Spinal cord (tissue), 9 donors: ENCODE measurements at regions not wholly inside any gene's neighbourhood (a gene's known extent, or its start where the extent isn't known, plus 50 kb on each side); places are given as distances from the start of the nearest gene placed in this dataset.
"Not testable (repeated sequence)": the region's sequence is repeated elsewhere in the genome, so short reads cannot be mapped to it uniquely, and the experiment has no call there.

Experiments
- DNase-seq, 6 donors: peaks; one replicate each; pipeline versions ENCODE4 v3.0.0 to v3.0.0-alpha.2; 2013 to 2015; ENCODE audit warnings: low spot score in 6 of 6, low read depth in 4 of 6
- H3K27ac ChIP-seq: one replicate; pipeline ENCODE4 v1.5.1; 2013; ENCODE audit warnings: low read depth, low read length, control low read depth
- H3K27me3 ChIP-seq: one replicate; pipeline ENCODE4 v1.6.1; 2013; ENCODE audit warnings: low read length; ENCODE audit not compliant: control insufficient read depth, insufficient read depth
- H3K36me3 ChIP-seq: one replicate; pipeline ENCODE4 v1.6.1; 2013; ENCODE audit warnings: low read length; ENCODE audit not compliant: control insufficient read depth, insufficient read depth
- H3K4me1 ChIP-seq: one replicate; pipeline ENCODE4 v1.6.1; 2013; ENCODE audit warnings: low read length; ENCODE audit not compliant: control insufficient read depth, insufficient read depth
- H3K4me3 ChIP-seq: one replicate; pipeline ENCODE4 v1.5.1; 2013; ENCODE audit warnings: low read depth, low read length, control low read depth
- H3K9me3 ChIP-seq: one replicate; pipeline ENCODE4 v1.6.1; 2013; ENCODE audit warnings: low read length; ENCODE audit not compliant: control insufficient read depth, insufficient read depth
- whole genome bisulfite sequencing: methylation state at CpG from one replicate; pipeline ENCODE4 v1.1.5; 2013; ENCODE audit warnings: missing lambda C conversion rate; ENCODE audit not compliant: insufficient coverage; 5-methylcytosine and 5-hydroxymethylcytosine counted together
- donor health status: healthy.

DNA sequence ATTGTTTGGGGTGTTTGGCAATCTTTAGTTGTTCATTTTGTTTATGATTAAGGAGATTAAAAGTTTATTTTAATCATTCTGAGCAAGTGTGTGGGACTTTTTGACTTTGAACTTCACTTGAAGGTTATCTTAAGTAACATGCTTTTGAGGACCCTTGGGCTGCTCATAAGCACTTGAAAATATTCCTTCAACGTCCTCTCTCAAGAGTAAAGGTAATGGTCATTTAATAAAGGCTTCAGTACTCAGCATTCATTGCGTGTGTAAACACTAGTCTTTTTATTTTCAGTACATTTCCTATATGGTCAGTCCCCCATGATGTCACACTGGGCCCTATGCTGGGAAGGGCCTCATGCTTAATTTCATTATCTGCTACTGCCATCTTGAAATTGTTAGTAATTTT, 285.6 kb downstream of the SRGAP2C start:
- H3K4me1 ChIP-seq, H3K36me3 ChIP-seq, H3K27me3 ChIP-seq, H3K9me3 ChIP-seq, H3K4me3 ChIP-seq, H3K27ac ChIP-seq, DNase-seq: not testable (repeated sequence)
- no CpG with 5 or more reads among the region's 2 CpGs for WGBS

- Histone ChIP-seq H3K27ac (no peak overlapping the region), H3K4me3 (no peak overlapping the region), H3K4me1 (no peaks in the 10 kb centered on the region), H3K9me3 (no peaks in the 10 kb centered on the region), H3K36me3 (no peaks in the 10 kb centered on the region), H3K27me3 (no peaks in the 10 kb centered on the region)
- WGBS = no CpG with 5 or more reads among the region's 1 CpG
- no peak for DNase-seq
Measured at GRCh38 chr1:121471523-121471922, 286.7 kb downstream of the SRGAP2C start.

GRCh38 chr1:121472017-121472416, 287.2 kb downstream of the SRGAP2C start:
- H3K27ac ChIP-seq = no peak overlapping the region
- 88% methylated on average over 1 of the region's 4 CpGs for whole genome bisulfite sequencing
- H3K36me3 ChIP-seq = no peaks in the 10 kb centered on the region
- H3K27me3 ChIP-seq = no peaks in the 10 kb centered on the region
- H3K4me1 ChIP-seq = no peaks in the 10 kb centered on the region
- no peak for DNase-seq
- no peak overlapping the region for H3K4me3 ChIP-seq
- H3K9me3 ChIP-seq = no peaks in the 10 kb centered on the region

- Histone ChIP-seq H3K36me3 (no peaks in the 10 kb centered on the region), H3K27me3 (no peaks in the 10 kb centered on the region), H3K27ac (no peak overlapping the region), H3K9me3 (no peaks in the 10 kb centered on the region), H3K4me1 (no peaks in the 10 kb centered on the region), H3K4me3 (no peak overlapping the region)
- DNase-seq = no peak
Measured at GRCh38 chr1:121483234-121483633, 298.5 kb downstream of the SRGAP2C start.

GRCh38 chr1:121483961-121484424, 299.2 kb downstream of the SRGAP2C start:
- Histone ChIP-seq H3K27ac (no peak overlapping the region), H3K4me3 (no peak overlapping the region), H3K27me3 (no peaks in the 10 kb centered on the region), H3K9me3 (no peaks in the 10 kb centered on the region), H3K4me1 (no peaks in the 10 kb centered on the region), H3K36me3 (no peaks in the 10 kb centered on the region)
- no peak for DNase-seq

GRCh38 chr1:121494796-121495195, 310.0 kb downstream of the SRGAP2C start:
- DNase-seq, H3K4me1 ChIP-seq, H3K9me3 ChIP-seq, H3K27me3 ChIP-seq, H3K36me3 ChIP-seq, H3K4me3 ChIP-seq, H3K27ac ChIP-seq: not testable (repeated sequence)

DNA sequence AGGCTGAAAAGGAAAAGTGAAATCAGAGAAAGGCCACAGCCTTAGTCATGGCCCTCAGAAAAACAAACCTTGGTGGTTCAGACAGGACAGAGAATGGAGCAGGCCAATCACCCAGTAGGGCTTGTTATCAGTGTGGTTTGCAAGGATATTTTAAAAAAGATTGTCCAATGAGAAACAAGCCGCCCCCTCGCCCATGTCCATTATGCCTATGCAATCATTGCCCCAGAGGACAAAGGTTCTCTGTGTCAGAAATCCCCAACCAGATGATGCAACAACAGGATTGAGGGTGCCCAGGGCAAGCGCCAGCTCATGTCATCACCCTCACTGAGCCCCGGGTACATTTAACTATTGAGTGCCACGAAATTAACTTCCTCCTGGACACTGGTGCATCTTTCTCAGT, 326.7 kb downstream of the SRGAP2C start:
- not testable (repeated sequence) for H3K27me3 ChIP-seq, H3K4me1 ChIP-seq, H3K27ac ChIP-seq, H3K9me3 ChIP-seq, H3K4me3 ChIP-seq, H3K36me3 ChIP-seq, DNase-seq
- 94% methylated on average over 5 of the region's 5 CpGs for WGBS

DNA sequence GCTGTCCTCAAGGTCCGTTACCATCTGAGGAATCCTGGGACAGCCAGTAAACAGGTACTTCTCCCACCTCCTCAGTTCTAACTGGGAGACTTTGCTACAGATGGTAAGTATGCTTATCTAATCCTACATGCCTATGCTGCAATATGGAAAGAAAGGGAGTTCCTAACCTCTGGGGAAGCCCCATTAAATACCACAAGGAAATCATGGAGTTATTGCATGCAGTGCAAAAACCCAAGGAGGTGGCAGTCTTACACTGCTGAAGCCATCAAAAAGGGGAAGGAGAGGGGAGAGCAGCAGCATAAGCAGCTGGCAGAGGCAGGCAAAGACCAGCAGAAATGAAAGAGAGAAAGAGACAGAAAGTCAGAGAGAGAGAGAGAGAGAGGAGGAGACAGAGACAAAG, 327.1 kb downstream of the SRGAP2C start:
- not testable (repeated sequence) for H3K9me3 ChIP-seq, H3K27me3 ChIP-seq, H3K36me3 ChIP-seq, H3K4me3 ChIP-seq, H3K4me1 ChIP-seq, H3K27ac ChIP-seq, DNase-seq
- WGBS = no CpG with 5 or more reads among the region's 1 CpG

- no peak for DNase-seq
- no peak overlapping the region for H3K4me3 ChIP-seq
- no peaks in the 10 kb centered on the region for H3K36me3 ChIP-seq
- WGBS = no CpG with 5 or more reads among the region's 2 CpGs
- H3K4me1 ChIP-seq = peaks cover 9% of the 10 kb centered on the region
- H3K27ac ChIP-seq = no peak overlapping the region
- H3K27me3 ChIP-seq = peaks cover 2% of the 10 kb centered on the region
- no peaks in the 10 kb centered on the region for H3K9me3 ChIP-seq
Measured at GRCh38 chr1:121515235-121515634, 330.5 kb downstream of the SRGAP2C start.

- no peaks in the 10 kb centered on the region for H3K9me3 ChIP-seq
- 100% methylated on average over 1 of the region's 8 CpGs for WGBS
- no peaks in the 10 kb centered on the region for H3K36me3 ChIP-seq
- no peak overlapping the region for H3K4me3 ChIP-seq
- peaks cover 2% of the 10 kb centered on the region for H3K27me3 ChIP-seq
- no peak for DNase-seq
- peaks cover 9% of the 10 kb centered on the region for H3K4me1 ChIP-seq
- H3K27ac ChIP-seq = no peak overlapping the region
Measured at GRCh38 chr1:121516234-121516967, 331.6 kb downstream of the SRGAP2C start.
